Activated naive CD8-positive, alpha-beta T cell treated with anti-CD3 and anti-CD28 coated beads, Interleukin-2, amount 10 ng/mL, durations not matched to agents 7 days and 5 days (primary cell): ENCODE measurements at regions not wholly inside any gene's neighbourhood (a gene's known extent, or its start where the extent isn't known, plus 50 kb on each side); places are given as distances from the start of the nearest gene placed in this dataset.

Source experiments
- ATAC-seq: fragments of 150-1000 bp; cut with Tn5 transposase; one replicate; pipeline ENCODE4 v1.10.0; 2021; ENCODE audit warnings: low read depth, moderate library complexity
- POLR2A ChIA-PET: fragments of 350-600 bp; sonication (Branson Sonifier 250); formaldehyde crosslinking; loops from one replicate; lab custom pipeline; 2021; ENCODE audit warnings: antibody characterized with exemption; lab: Charles Lee
- DNase-seq: peaks from one replicate; pipeline ENCODE4 v3.0.0; 2021
- H3K27ac Mint-ChIP-seq: one replicate; pipeline ENCODE4 v1.8.0; 2022; ENCODE audit warnings: mild to moderate bottlenecking, mixed read lengths
- H3K27me3 Mint-ChIP-seq: one replicate; pipeline ENCODE4 v1.8.0; 2022; ENCODE audit warnings: mild to moderate bottlenecking, moderate library complexity, mixed read lengths
- H3K36me3 Mint-ChIP-seq: one replicate; pipeline ENCODE4 v1.8.0; 2021; ENCODE audit warnings: mild to moderate bottlenecking, mixed read lengths
- H3K4me1 Mint-ChIP-seq: one replicate; pipeline ENCODE4 v1.8.0; 2021; ENCODE audit warnings: mixed read lengths
- H3K4me3 Mint-ChIP-seq: one replicate; pipeline ENCODE4 v1.8.0; 2022; ENCODE audit warnings: mild to moderate bottlenecking, moderate library complexity, mixed read lengths
- H3K9me3 Mint-ChIP-seq: one replicate; pipeline ENCODE4 v1.8.0; 2021; ENCODE audit warnings: mixed read lengths

GRCh38 chr5:8208307-8208706 lies 339.4 kb downstream of the MTRR start:
- POLR2A ChIA-PET: no interaction called here
- Mint-ChIP-seq H3K9me3 (peaks cover 7% of the 10 kb centered on the region), H3K27me3 (no peaks in the 10 kb centered on the region), H3K4me3 (no peak overlapping the region), H3K27ac (no peak overlapping the region), H3K4me1 (no peaks in the 10 kb centered on the region), H3K36me3 (no peaks in the 10 kb centered on the region)
- ATAC-seq: no peak
- no peak for DNase-seq

GRCh38 chr5:8209500-8209899 lies 340.6 kb downstream of the MTRR start:
- ATAC-seq (no peak), DNase-seq (no peak)
- Mint-ChIP-seq H3K4me3 (no peak overlapping the region), H3K9me3 (peaks cover 2% of the 10 kb centered on the region), H3K4me1 (no peaks in the 10 kb centered on the region), H3K27me3 (no peaks in the 10 kb centered on the region), H3K27ac (no peak overlapping the region), H3K36me3 (no peaks in the 10 kb centered on the region)
- POLR2A ChIA-PET: no interaction called here

GRCh38 chr5:8213701-8214240 lies 344.8 kb downstream of the MTRR start:
- no peaks in the 10 kb centered on the region for H3K36me3 Mint-ChIP-seq
- H3K9me3 Mint-ChIP-seq: no peaks in the 10 kb centered on the region
- H3K4me1 Mint-ChIP-seq: no peaks in the 10 kb centered on the region
- no peaks in the 10 kb centered on the region for H3K27me3 Mint-ChIP-seq
- H3K27ac Mint-ChIP-seq: no peak overlapping the region
- DNase-seq (no peak), ATAC-seq (no peak)
- POLR2A ChIA-PET: no interaction called here
- no peak overlapping the region for H3K4me3 Mint-ChIP-seq

- no peak overlapping the region for H3K4me3 Mint-ChIP-seq
- H3K36me3 Mint-ChIP-seq: no peaks in the 10 kb centered on the region
- H3K9me3 Mint-ChIP-seq: peaks cover 3% of the 10 kb centered on the region
- H3K4me1 Mint-ChIP-seq: no peaks in the 10 kb centered on the region
- POLR2A ChIA-PET: no interaction called here
- no peak overlapping the region for H3K27ac Mint-ChIP-seq
- no peak for ATAC-seq
- DNase-seq: no peak
- no peaks in the 10 kb centered on the region for H3K27me3 Mint-ChIP-seq
Measured at GRCh38 chr5:8216921-8217320, 348.0 kb downstream of the MTRR start.

- ATAC-seq (no peak), DNase-seq (no peak)
- no peaks in the 10 kb centered on the region for H3K36me3 Mint-ChIP-seq
- H3K4me3 Mint-ChIP-seq: no peak overlapping the region
- H3K27ac Mint-ChIP-seq: no peak overlapping the region
- H3K9me3 Mint-ChIP-seq: peaks cover 10% of the 10 kb centered on the region
- POLR2A ChIA-PET: no interaction called here
- no peaks in the 10 kb centered on the region for H3K27me3 Mint-ChIP-seq
- no peaks in the 10 kb centered on the region for H3K4me1 Mint-ChIP-seq
Measured at GRCh38 chr5:8226148-8226547, 357.2 kb downstream of the MTRR start.

- no peak for ATAC-seq
- no peaks in the 10 kb centered on the region for H3K4me1 Mint-ChIP-seq
- no peak for DNase-seq
- no peaks in the 10 kb centered on the region for H3K27me3 Mint-ChIP-seq
- no peak overlapping the region for H3K27ac Mint-ChIP-seq
- H3K9me3 Mint-ChIP-seq: peaks cover 7% of the 10 kb centered on the region
- H3K4me3 Mint-ChIP-seq: no peak overlapping the region
- no peaks in the 10 kb centered on the region for H3K36me3 Mint-ChIP-seq
- POLR2A ChIA-PET: no interaction called here
Measured at GRCh38 chr5:8227112-8227511, 358.2 kb downstream of the MTRR start.

- no peak for DNase-seq
- Mint-ChIP-seq H3K9me3 (peaks cover 2% of the 10 kb centered on the region), H3K4me3 (no peak overlapping the region), H3K4me1 (no peaks in the 10 kb centered on the region), H3K27ac (no peak overlapping the region), H3K36me3 (no peaks in the 10 kb centered on the region), H3K27me3 (no peaks in the 10 kb centered on the region)
- POLR2A ChIA-PET: no interaction called here
- no peak for ATAC-seq
Measured at GRCh38 chr5:8229551-8229950, 360.6 kb downstream of the MTRR start.

- DNase-seq (no peak), ATAC-seq (no peak)
- H3K4me1 Mint-ChIP-seq: no peaks in the 10 kb centered on the region
- POLR2A ChIA-PET: no interaction called here
- no peaks in the 10 kb centered on the region for H3K27me3 Mint-ChIP-seq
- no peaks in the 10 kb centered on the region for H3K36me3 Mint-ChIP-seq
- H3K9me3 Mint-ChIP-seq: peaks cover 2% of the 10 kb centered on the region
- no peak overlapping the region for H3K27ac Mint-ChIP-seq
- no peak overlapping the region for H3K4me3 Mint-ChIP-seq
Measured at GRCh38 chr5:8230868-8231267, 361.9 kb downstream of the MTRR start.

GRCh38 chr5:8233479-8233878 lies 364.5 kb downstream of the MTRR start:
- Mint-ChIP-seq H3K27me3 (no peaks in the 10 kb centered on the region), H3K4me3 (no peak overlapping the region), H3K9me3 (peaks cover 2% of the 10 kb centered on the region), H3K4me1 (no peaks in the 10 kb centered on the region), H3K36me3 (no peaks in the 10 kb centered on the region), H3K27ac (no peak overlapping the region)
- DNase-seq (no peak), ATAC-seq (no peak)
- POLR2A ChIA-PET: no interaction called here

- POLR2A ChIA-PET: no interaction called here
Measured at GRCh38 chr5:8234179-8234770, 365.3 kb downstream of the MTRR start.

GRCh38 chr5:8238080-8238479 lies 369.1 kb downstream of the MTRR start:
- Mint-ChIP-seq H3K36me3 (no peaks in the 10 kb centered on the region), H3K27ac (no peak overlapping the region), H3K27me3 (no peaks in the 10 kb centered on the region), H3K4me3 (no peak overlapping the region), H3K9me3 (peaks cover 2% of the 10 kb centered on the region), H3K4me1 (no peaks in the 10 kb centered on the region)
- ATAC-seq (no peak), DNase-seq (no peak)
- POLR2A ChIA-PET: no interaction called here

More at GRCh38 chr5:8234179-8234770, 365.3 kb downstream of the MTRR start:
- ATAC-seq (no peak), DNase-seq (no peak)
- no peak overlapping the region for H3K27ac Mint-ChIP-seq
- no peak overlapping the region for H3K4me3 Mint-ChIP-seq
- H3K36me3 Mint-ChIP-seq: no peaks in the 10 kb centered on the region
- H3K27me3 Mint-ChIP-seq: no peaks in the 10 kb centered on the region
- H3K9me3 Mint-ChIP-seq: peaks cover 2% of the 10 kb centered on the region
- H3K4me1 Mint-ChIP-seq: no peaks in the 10 kb centered on the region

GRCh38 chr5:8239198-8239597 lies 370.2 kb downstream of the MTRR start:
- Mint-ChIP-seq H3K36me3 (no peaks in the 10 kb centered on the region), H3K4me3 (no peak overlapping the region)
- POLR2A ChIA-PET: no interaction called here

GRCh38 chr5:8239646-8240045 lies 370.7 kb downstream of the MTRR start:
- POLR2A ChIA-PET: no interaction called here
- ATAC-seq (no peak), DNase-seq (no peak)
- no peak overlapping the region for H3K27ac Mint-ChIP-seq
- no peaks in the 10 kb centered on the region for H3K27me3 Mint-ChIP-seq
- H3K9me3 Mint-ChIP-seq: peaks cover 2% of the 10 kb centered on the region
- no peak overlapping the region for H3K4me3 Mint-ChIP-seq
- H3K4me1 Mint-ChIP-seq: no peaks in the 10 kb centered on the region
- no peaks in the 10 kb centered on the region for H3K36me3 Mint-ChIP-seq

More at GRCh38 chr5:8239198-8239597, 370.2 kb downstream of the MTRR start:
- ATAC-seq (no peak), DNase-seq (no peak)
- peaks cover 2% of the 10 kb centered on the region for H3K9me3 Mint-ChIP-seq
- no peak overlapping the region for H3K27ac Mint-ChIP-seq
- no peaks in the 10 kb centered on the region for H3K4me1 Mint-ChIP-seq
- H3K27me3 Mint-ChIP-seq: no peaks in the 10 kb centered on the region

- H3K4me1 Mint-ChIP-seq: no peaks in the 10 kb centered on the region
- peaks cover 2% of the 10 kb centered on the region for H3K9me3 Mint-ChIP-seq
- no peak overlapping the region for H3K4me3 Mint-ChIP-seq
Measured at GRCh38 chr5:8241076-8241475, 372.1 kb downstream of the MTRR start.

More at GRCh38 chr5:8241076-8241475, 372.1 kb downstream of the MTRR start:
- no peak for DNase-seq
- ATAC-seq: no peak
- no peak overlapping the region for H3K27ac Mint-ChIP-seq
- POLR2A ChIA-PET: no interaction called here
- H3K36me3 Mint-ChIP-seq: no peaks in the 10 kb centered on the region
- no peaks in the 10 kb centered on the region for H3K27me3 Mint-ChIP-seq
